ENCODE measurements at regions not wholly inside any gene's neighbourhood (a gene's known extent, or its start where the extent isn't known, plus 50 kb on each side); places are given as distances from the start of the nearest gene placed in this dataset.

DNA sequence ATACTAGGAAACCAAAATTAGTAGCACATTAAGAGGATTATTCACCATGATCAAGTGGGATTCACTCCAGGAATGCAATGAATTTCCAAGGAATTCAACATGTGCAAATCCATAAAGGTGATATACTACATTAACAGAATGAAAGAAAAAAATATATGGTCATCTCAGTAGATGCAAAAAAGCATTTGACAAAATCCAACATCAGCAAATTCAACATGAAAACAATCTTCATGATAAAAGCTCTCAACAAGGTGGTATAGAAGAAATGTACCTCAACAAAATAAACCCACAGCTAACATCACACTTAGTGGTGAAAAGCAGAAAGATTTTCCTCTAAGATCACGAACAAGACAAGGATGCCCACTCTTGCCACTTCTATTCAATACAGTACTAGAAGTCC lies 74.4 kb upstream of the PDE10A start:
- H3K9ac ChIP-seq (ENCODE audit: insufficient read depth in 1 of 2, low read length in 2 of 2), result no peak overlapping the region
- peaks cover 0 to 4% (median 0%) of the 10 kb centered on the region in 3 donors for H3K27me3 ChIP-seq (ENCODE audit: control insufficient read depth in 3 of 3, insufficient read depth in 3 of 3, low read length in 2 of 3)
- H3K27ac ChIP-seq (ENCODE audit: low read depth in 1 of 2, low read length in 1 of 2), result no peak overlapping the region
- TF ChIP-seq, protein P1, sequence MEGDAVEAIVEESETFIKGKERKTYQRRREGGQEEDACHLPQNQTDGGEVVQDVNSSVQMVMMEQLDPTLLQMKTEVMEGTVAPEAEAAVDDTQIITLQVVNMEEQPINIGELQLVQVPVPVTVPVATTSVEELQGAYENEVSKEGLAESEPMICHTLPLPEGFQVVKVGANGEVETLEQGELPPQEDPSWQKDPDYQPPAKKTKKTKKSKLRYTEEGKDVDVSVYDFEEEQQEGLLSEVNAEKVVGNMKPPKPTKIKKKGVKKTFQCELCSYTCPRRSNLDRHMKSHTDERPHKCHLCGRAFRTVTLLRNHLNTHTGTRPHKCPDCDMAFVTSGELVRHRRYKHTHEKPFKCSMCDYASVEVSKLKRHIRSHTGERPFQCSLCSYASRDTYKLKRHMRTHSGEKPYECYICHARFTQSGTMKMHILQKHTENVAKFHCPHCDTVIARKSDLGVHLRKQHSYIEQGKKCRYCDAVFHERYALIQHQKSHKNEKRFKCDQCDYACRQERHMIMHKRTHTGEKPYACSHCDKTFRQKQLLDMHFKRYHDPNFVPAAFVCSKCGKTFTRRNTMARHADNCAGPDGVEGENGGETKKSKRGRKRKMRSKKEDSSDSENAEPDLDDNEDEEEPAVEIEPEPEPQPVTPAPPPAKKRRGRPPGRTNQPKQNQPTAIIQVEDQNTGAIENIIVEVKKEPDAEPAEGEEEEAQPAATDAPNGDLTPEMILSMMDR (IDR thresholded peaks at IDR 0.05; ENCODE audit: control extremely low read depth, extremely low read depth), result no peak
- H3K4me1 ChIP-seq (ENCODE audit: control insufficient read depth in 5 of 5, insufficient read depth in 5 of 5, low read length in 5 of 5), result no peaks in the 10 kb centered on the region
- H3K4me3 ChIP-seq, result no peak overlapping the region
- no peak for DNase-seq
- H3K36me3 ChIP-seq (ENCODE audit: control insufficient read depth in 4 of 4, insufficient read depth in 4 of 4, low read length in 4 of 4), result no peaks in the 10 kb centered on the region
- no peak for ATAC-seq (ENCODE audit: insufficient read depth, low FRiP score)
- 88 to 90% methylated on average over 1 of the region's 1 CpG for WGBS, 2 donors
- peaks cover 0 to 2% (median 0%) of the 10 kb centered on the region in 4 donors for H3K9me3 ChIP-seq (ENCODE audit: control insufficient read depth in 4 of 4, insufficient read depth in 3 of 4, low read length in 3 of 4)

DNA sequence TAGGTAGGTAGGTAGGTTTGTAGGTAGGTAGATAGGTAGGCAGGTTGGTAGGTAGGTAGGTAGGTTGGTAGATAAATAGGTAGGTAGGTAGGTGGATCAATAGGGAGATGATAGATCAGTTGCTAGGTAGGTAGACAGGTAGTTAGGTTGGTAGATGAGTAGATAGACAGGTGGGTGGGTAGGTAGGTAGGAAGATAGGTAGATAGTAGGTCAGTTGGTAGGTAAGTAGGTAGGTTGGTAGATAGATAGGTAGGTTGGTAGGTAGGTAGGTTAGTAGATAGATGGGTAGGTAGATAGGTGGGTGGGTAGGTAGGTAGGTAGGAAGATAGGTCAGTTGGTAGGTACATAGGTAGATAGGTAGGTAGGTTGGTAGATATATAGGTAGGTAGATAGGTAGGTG lies 72.0 kb upstream of the PDE10A start:
- no peaks in the 10 kb centered on the region for H3K27me3 ChIP-seq (ENCODE audit: control insufficient read depth in 3 of 3, insufficient read depth in 3 of 3, low read length in 2 of 3)
- H3K36me3 ChIP-seq (ENCODE audit: control insufficient read depth in 4 of 4, insufficient read depth in 4 of 4, low read length in 4 of 4), result no peaks in the 10 kb centered on the region
- DNase-seq (no peak), ATAC-seq (ENCODE audit: insufficient read depth, low FRiP score) (no peak)
- no peaks in the 10 kb centered on the region for H3K4me1 ChIP-seq (ENCODE audit: control insufficient read depth in 5 of 5, insufficient read depth in 5 of 5, low read length in 5 of 5)
- no peak overlapping the region for H3K9ac ChIP-seq (ENCODE audit: insufficient read depth in 1 of 2, low read length in 2 of 2)
- H3K9me3 ChIP-seq (ENCODE audit: control insufficient read depth in 4 of 4, insufficient read depth in 3 of 4, low read length in 3 of 4), result peaks cover 0 to 3% (median 1%) of the 10 kb centered on the region in 4 donors
- no peak overlapping the region for H3K4me3 ChIP-seq
- TF ChIP-seq, protein P1 (IDR thresholded peaks at IDR 0.05; ENCODE audit: control extremely low read depth, extremely low read depth), result no peak
- no peak overlapping the region for H3K27ac ChIP-seq (ENCODE audit: low read depth in 1 of 2, low read length in 1 of 2)

DNA sequence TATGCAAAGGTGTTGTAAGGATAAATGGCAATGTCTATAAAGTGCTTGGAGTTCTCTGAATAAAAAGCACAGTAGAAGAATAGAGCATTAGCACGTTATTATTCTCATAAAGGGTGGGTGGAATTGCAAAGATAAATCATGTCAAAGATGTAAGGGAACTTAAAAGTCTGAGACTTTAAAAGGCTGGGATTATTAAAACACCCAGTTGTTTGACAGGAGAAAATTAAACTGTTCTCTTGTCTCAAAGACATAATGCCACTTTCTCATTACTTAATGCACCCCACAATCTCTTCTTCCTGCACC lies 70.4 kb upstream of the PDE10A start:
- TF ChIP-seq, protein P1 (IDR thresholded peaks at IDR 0.05; ENCODE audit: control extremely low read depth, extremely low read depth), result no peak
- no peak overlapping the region for H3K27ac ChIP-seq (ENCODE audit: low read depth in 1 of 2, low read length in 1 of 2)
- DNase-seq, result no peak
- H3K9ac ChIP-seq (ENCODE audit: insufficient read depth in 1 of 2, low read length in 2 of 2), result no peak overlapping the region
- H3K4me3 ChIP-seq, result no peak overlapping the region
- no peaks in the 10 kb centered on the region for H3K27me3 ChIP-seq (ENCODE audit: control insufficient read depth in 3 of 3, insufficient read depth in 3 of 3, low read length in 2 of 3)
- ATAC-seq (ENCODE audit: insufficient read depth, low FRiP score), result no peak
- WGBS, 2 donors, result 30 to 50% methylated on average over 1 of the region's 1 CpG
- H3K9me3 ChIP-seq (ENCODE audit: control insufficient read depth in 4 of 4, insufficient read depth in 3 of 4, low read length in 3 of 4), result peaks cover 0 to 3% (median 1%) of the 10 kb centered on the region in 4 donors
- no peaks in the 10 kb centered on the region for H3K4me1 ChIP-seq (ENCODE audit: control insufficient read depth in 5 of 5, insufficient read depth in 5 of 5, low read length in 5 of 5)
- no peaks in the 10 kb centered on the region for H3K36me3 ChIP-seq (ENCODE audit: control insufficient read depth in 4 of 4, insufficient read depth in 4 of 4, low read length in 4 of 4)

DNA sequence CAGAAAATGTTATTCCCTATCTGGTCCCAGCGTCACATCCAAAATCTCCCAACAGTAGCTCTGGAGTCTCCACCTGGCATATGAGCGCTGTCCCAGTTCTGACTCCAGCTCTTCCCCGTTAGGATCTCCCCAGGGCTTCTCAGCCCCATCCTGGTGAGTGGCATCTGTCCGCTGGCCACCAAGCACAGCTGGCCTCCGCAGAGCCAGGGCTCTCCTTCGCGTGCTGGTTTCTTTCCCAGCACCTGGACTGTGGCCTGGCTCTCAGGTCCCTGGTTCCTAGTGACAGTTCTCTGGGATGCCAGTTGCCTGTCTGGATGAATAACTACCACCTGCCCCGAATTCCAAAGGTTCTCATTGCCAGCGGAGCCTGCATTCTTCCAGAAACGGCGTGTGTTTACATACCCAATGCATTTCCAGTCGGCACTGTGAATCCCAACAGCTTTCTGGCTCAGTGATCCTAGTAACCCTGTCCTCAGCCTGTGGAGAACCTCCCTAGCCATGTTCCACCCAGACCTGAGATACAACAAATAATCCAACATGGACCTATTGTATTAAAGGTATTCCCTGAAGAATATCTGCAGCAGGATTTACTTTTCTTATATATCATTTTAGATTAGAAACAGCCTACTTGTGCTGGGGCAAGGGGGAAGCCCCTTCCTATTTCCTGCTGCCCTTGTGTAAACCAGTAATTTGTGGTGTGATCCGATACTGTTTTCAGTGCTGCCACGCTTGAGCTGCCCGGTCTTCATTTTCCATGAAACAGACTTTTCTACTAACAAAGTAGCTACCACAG lies 69.9 kb upstream of the PDE10A start:
- no peak for ATAC-seq (ENCODE audit: insufficient read depth, low FRiP score)
- TF ChIP-seq, protein P1 (IDR thresholded peaks at IDR 0.05; ENCODE audit: control extremely low read depth, extremely low read depth), result no peak
- WGBS, 2 donors, result 78 to 79% methylated on average over 15 of the region's 15 CpGs

More for the DNA sequence above, 69.9 kb upstream of the PDE10A start:
- no peak overlapping the region for H3K9ac ChIP-seq (ENCODE audit: insufficient read depth in 1 of 2, low read length in 2 of 2)
- H3K27ac ChIP-seq (ENCODE audit: low read depth in 1 of 2, low read length in 1 of 2), result no peak overlapping the region
- H3K4me3 ChIP-seq, result no peak overlapping the region
- no peak for DNase-seq
- no peaks in the 10 kb centered on the region for H3K27me3 ChIP-seq (ENCODE audit: control insufficient read depth in 3 of 3, insufficient read depth in 3 of 3, low read length in 2 of 3)
- H3K9me3 ChIP-seq (ENCODE audit: control insufficient read depth in 4 of 4, insufficient read depth in 3 of 4, low read length in 3 of 4), result peaks cover 0 to 3% (median 1%) of the 10 kb centered on the region in 4 donors
- peaks cover 0 to 2% (median 0%) of the 10 kb centered on the region in 5 donors for H3K4me1 ChIP-seq (ENCODE audit: control insufficient read depth in 5 of 5, insufficient read depth in 5 of 5, low read length in 5 of 5)
- no peaks in the 10 kb centered on the region for H3K36me3 ChIP-seq (ENCODE audit: control insufficient read depth in 4 of 4, insufficient read depth in 4 of 4, low read length in 4 of 4)
